ENCODE measurements at regions not wholly inside any gene's neighbourhood (a gene's known extent, or its start where the extent isn't known, plus 50 kb on each side); places are given as distances from the start of the nearest gene placed in this dataset.
"Not testable (repeated sequence)": the region's sequence is repeated elsewhere in the genome, so short reads cannot be mapped to it uniquely, and the experiment has no call there.

- DNase-seq = no peak
These were observed 89.2 kb upstream of the STMND1 start for GRCh38 chr6:17012421-17013225.

- DNase-seq = no peak
These were observed 89.9 kb upstream of the STMND1 start for GRCh38 chr6:17011985-17012384.

GRCh38 chr6:17007749-17008148, 94.1 kb upstream of the STMND1 start:
- no peak for DNase-seq

GRCh38 chr6:17006543-17006942, 95.3 kb upstream of the STMND1 start:
- DNase-seq = no peak

GRCh38 chr6:17004269-17004668, 97.6 kb upstream of the STMND1 start:
- no peak for DNase-seq

- no peak for DNase-seq
These were observed 99.7 kb upstream of the STMND1 start for GRCh38 chr6:17002123-17002522.

GRCh38 chr6:17001188-17001587, 100.7 kb upstream of the STMND1 start:
- no peak for DNase-seq

GRCh38 chr6:16999491-17000436, 102.1 kb upstream of the STMND1 start:
- DNase-seq = no peak

- DNase-seq = no peak
These were observed 103.4 kb upstream of the STMND1 start for GRCh38 chr6:16998461-16998860.

- no peak for DNase-seq
These were observed 106.2 kb upstream of the STMND1 start for GRCh38 chr6:16995511-16996250.

- DNase-seq = no peak
These were observed 108.5 kb upstream of the STMND1 start for GRCh38 chr6:16993396-16993795.

GRCh38 chr6:16991981-16992629, 109.7 kb upstream of the STMND1 start:
- no peak for DNase-seq

- DNase-seq = not testable (repeated sequence)
These were observed 111.9 kb upstream of the STMND1 start for GRCh38 chr6:16989976-16990375.

GRCh38 chr6:16989382-16989781, 112.5 kb upstream of the STMND1 start:
- no peak for DNase-seq

- DNase-seq = no peak
These were observed 113.9 kb upstream of the STMND1 start for GRCh38 chr6:16987996-16988395.

- DNase-seq = no peak
These were observed 116.2 kb upstream of the STMND1 start for GRCh38 chr6:16985513-16986284.

GRCh38 chr6:16982807-16983206, 119.0 kb upstream of the STMND1 start:
- DNase-seq = no peak

GRCh38 chr6:16979677-16980370, 122.0 kb upstream of the STMND1 start:
- no peak for DNase-seq

- no peak for DNase-seq
These were observed 123.2 kb upstream of the STMND1 start for GRCh38 chr6:16978686-16979085.

- DNase-seq = no peak
These were observed 125.3 kb upstream of the STMND1 start for GRCh38 chr6:16976385-16977183.
